GM04504 (cell line): ENCODE measurements at regions not wholly inside any gene's neighbourhood (a gene's known extent, or its start where the extent isn't known, plus 50 kb on each side); places are given as distances from the start of the nearest gene placed in this dataset.
"Not testable (repeated sequence)": the region's sequence is repeated elsewhere in the genome, so short reads cannot be mapped to it uniquely, and the experiment has no call there.

Experiments used
- DNase-seq: peaks from one replicate; pipeline ENCODE4 v3.0.0-alpha.2; 2012; ENCODE audit warnings: low read depth

- DNase-seq, result no peak
These were observed 144.5 kb upstream of the ID4 start for GRCh38 chr6:19692506-19693298.

GRCh38 chr6:19694697-19695096 lies 142.5 kb upstream of the ID4 start:
- DNase-seq, result no peak

- peak; percentile 76 for DNase-seq
These were observed 139.4 kb upstream of the ID4 start for GRCh38 chr6:19697744-19698290.

GRCh38 chr6:19699932-19700331 lies 137.2 kb upstream of the ID4 start:
- no peak for DNase-seq

GRCh38 chr6:19705606-19706005 lies 131.6 kb upstream of the ID4 start:
- DNase-seq, result no peak

DNA sequence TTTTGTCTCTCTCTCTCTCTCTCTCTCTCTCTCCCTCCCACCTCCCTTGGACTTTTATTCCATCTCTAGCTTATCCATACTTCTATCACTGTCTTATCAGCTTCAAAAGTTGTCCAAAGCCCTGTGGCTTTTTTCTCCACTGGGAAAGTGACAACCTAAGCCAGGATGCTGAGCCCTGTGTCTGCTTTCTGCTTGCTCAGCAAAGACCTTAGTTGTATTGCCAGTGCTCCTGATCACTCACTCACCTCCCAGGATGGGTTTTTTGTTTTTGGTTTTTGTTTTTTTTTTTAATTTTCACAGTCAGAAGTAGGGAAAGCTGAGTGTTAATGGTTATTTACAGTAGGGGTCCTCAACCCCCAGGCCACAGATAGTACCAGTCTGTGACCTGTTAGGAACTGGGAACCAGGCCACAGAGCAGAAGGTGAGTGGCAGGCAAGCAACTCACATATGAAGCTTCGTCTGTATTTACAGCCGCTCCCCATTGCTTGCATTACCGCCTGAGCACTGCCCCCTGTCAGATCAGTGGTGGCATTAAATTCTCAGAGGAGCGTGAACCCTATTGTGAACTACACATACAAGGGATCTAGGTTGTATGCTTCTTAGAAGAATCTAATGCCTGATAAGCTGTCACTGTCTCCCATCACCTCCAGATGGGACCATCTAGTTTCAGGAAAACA lies 125.0 kb upstream of the ID4 start:
- DNase-seq, result no peak

GRCh38 chr6:19712998-19713397 lies 124.2 kb upstream of the ID4 start:
- no peak for DNase-seq

DNA sequence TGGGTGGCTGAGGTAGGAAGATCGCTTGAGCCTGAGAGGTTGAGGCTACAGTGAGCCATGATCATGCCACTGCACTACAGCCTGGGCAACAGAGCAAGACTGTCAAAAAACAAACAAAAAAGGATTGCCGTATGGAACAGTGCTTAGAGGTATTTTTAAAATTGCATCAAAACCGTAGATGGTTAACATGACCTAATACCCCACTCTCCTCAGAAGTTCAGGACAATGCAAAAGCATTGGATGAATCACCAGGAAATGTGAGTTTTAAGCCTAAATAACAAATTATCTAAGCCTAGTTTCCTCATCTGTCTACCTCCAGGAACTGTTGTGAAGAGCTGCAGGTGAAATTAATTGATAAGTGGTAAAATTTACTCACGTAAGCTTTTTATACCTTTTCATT lies 123.8 kb upstream of the ID4 start:
- DNase-seq, result no peak

DNA sequence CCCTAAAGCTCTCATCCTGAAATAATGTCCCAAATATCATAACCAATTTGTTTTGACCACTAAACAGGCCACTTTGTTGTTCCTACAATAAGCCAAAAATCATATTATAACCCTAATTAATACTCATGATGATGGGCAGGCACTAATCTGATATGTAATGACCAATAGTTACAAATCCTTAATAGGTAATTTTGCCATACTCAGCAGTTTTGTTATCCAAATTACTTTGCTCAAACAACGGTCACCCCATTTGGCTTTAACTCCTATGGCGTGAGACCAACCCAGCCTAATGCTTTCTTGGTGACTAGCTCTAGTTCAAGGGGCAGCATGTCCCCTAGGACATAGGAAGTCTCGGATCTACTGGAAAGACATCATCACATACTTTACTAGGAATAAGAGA lies 123.2 kb upstream of the ID4 start:
- no peak for DNase-seq

DNA sequence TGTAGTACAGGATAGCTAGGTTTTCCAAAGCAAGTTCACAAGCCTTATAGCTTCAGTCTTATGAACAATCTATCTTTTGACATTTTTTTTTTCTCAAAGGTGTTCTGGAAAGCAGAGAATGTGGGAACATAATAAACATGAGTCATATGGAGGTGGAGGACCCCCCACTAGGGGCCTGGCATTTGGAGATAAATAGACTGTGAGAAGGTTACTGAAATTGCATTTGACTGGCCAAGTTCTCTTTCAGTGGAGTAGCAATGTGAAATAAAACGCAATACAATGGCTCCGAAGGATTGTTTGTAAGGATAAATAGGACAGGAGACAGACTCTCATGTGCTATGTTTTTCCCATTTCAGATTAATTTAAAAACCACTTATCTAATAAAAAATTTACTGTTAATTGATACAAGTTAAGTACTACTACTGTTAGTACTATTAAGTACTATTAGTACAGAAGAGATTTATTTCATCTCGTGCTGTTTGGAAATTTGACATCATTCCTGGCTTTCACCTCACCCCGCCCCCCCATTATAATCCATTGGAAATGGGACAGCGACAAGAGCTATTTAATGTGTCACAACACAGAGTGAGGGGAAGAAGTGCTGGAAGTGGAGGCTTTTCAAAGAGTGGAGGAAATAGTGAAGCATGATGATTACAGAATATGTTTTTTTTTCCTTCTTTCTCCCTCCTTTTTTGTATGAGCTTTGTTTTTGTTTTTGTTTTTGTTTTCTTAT lies 122.6 kb upstream of the ID4 start:
- no peak for DNase-seq

- DNase-seq, result no peak
These were observed 122.0 kb upstream of the ID4 start for GRCh38 chr6:19715167-19715551.

- peak; percentile 54 for DNase-seq
These were observed 117.5 kb upstream of the ID4 start for GRCh38 chr6:19719691-19720128.

- DNase-seq, result no peak
These were observed 115.3 kb upstream of the ID4 start for GRCh38 chr6:19721766-19722377.

DNA sequence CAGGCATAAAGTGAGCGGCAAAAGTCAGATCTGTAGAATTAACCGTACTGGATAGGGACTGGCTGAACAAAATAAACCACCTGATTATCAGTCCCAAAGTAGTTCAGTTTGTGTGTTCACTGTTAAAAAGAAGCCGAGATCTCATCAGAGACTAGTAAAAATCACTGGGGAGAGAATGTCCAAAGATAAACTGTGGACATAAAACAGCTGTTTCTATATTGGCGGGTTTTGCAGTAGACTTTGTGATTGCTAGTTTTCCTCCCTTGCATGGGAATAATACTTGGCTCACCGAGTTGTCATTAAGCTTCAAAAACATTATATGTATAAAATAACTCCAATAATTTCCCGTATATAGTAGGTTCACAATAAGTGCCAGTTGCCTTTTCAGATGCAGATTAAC lies 114.2 kb upstream of the ID4 start:
- no peak for DNase-seq

DNA sequence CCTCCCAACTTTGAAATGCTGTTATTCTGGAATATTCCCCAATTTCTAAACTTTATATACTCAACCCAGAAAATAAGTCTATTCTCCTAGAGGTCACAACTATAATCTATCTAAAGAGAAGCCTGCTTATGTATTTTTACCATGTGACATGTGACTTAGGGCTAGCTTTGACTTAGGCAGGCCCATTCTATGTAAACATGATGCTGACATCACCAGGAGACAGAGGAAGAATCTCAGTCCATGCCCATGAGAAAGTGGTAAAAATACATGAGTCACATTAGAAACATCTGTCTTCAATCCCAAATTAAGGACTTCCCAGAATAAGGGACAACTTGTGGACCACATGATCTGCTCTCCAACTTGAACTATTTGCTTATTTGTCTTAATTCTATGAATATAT lies 113.6 kb upstream of the ID4 start:
- DNase-seq, result peak; percentile 79

- DNase-seq, result not testable (repeated sequence)
These were observed 111.7 kb upstream of the ID4 start for GRCh38 chr6:19725436-19725835.

GRCh38 chr6:19731282-19731681 lies 105.9 kb upstream of the ID4 start:
- DNase-seq, result peak; percentile 89

- no peak for DNase-seq
These were observed 103.1 kb upstream of the ID4 start for GRCh38 chr6:19734061-19734460.

DNA sequence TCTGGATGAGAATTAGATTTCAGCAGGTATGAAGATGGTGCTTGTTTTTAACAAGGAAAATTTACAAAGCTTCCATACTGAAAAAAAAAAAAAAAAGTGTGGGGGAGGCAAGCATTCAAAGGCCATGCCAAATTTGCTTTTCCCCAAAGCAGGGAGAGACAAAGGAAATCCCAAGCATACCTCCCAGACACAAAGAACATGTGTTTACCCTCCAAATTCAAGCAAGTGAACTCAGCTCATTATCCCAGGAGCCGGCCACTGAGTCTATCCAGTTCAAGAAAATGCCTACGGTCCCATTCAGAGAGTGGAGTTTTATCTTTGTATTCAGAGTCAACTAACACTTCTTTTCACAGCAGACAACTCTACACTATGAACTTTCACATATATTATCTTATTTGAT lies 102.7 kb upstream of the ID4 start:
- DNase-seq, result no peak

DNA sequence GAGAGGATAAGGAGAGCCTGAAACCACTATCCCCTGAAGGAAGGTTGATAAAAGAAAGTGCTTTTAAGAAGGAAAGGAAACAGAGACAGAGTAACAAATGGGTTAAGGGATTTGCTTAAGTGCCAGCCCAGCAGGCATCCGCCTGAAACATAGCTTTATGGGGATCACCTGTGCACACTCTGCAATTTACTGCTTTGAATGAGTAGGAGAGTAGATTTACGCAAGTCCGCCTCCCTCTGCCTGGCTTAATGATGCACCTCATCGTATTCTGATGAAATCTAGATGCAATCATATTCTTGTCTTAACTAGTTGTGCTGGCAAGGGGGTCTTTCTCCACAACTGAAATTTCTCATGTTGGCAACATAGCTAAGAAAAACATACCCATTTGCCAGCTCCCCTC lies 101.1 kb upstream of the ID4 start:
- no peak for DNase-seq

GRCh38 chr6:19738010-19738409 lies 99.2 kb upstream of the ID4 start:
- no peak for DNase-seq

- DNase-seq, result no peak
These were observed 87.4 kb upstream of the ID4 start for GRCh38 chr6:19749722-19750121.
